ENCODE measurements at regions not wholly inside any gene's neighbourhood (a gene's known extent, or its start where the extent isn't known, plus 50 kb on each side); places are given as distances from the start of the nearest gene placed in this dataset.

DNA sequence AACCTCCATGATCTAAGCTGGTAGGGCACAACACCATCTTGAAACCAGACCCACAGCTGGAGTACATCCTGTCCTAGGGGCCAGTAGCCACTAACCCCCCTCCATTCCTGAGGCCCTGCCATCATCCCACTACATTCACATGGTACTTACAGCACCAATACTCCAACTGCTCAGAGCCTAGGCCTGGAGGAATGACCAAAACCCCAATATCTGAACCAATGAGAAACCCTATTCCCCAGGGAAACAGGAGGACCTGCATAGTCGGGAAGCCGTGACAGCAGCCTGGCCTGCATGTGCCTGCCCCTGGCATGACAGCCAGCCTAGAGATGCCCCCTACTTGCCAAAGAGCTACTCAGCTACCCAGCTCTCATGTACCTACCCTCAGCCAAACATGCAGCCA is 65.4 kb upstream of the DMRT1 start:
- DNase-seq: no peak

DNA sequence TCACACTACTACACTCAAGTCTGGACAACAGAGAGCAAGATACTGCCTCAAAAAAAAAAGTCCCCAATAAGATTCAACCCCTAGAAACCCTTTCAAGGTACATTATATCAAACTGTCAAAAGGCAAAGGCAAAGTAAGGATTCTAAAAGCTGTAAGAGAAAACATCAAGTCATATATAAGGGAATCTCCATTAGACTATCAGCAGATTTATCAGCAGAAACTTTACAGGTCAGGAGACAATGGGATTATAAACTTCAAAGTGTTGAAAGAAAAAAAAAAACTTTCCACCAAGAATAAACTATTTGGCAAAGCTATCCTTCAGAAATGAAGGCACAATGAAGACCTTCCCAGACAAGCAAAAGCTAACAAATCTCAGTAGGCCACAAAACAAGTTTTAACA is 63.5 kb upstream of the DMRT1 start:
- no peak for DNase-seq

DNA sequence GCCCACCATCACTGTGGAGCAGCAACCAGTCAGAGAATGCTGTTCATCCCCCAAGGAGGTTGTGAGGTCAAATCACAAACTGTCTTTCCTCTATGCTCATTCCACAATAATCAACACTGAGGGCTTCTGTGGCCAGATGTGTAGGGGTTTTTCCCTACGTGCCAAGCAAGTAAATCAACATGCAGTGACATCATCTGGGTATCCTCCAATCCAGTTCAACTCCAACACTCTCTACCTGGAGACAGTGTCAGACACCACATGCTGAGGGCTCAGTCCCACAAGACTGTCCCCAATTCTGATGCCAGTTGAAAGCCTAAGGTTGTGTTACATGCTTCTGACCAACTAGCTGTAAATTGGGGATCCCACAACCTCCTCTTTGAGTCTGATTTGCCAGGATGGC is 57.3 kb upstream of the DMRT1 start:
- no peak for DNase-seq

DNA sequence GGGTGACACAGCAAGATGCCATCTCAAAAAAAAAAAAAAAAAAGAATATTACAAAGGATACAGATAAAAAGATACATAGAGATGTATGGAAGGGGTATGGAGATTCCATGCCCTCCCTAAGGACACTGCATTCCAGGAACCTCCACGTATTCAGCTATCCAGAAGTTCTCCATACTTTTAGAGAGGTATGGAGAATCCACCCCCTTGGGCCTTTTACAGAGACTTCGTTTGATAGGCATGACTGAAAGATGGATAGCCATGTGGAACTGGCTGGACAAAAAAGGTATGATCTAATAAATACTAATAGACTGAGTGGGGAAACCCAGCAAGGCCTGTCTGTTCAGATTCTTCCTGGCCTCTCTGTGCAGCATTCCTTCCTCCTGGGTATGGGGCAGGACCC is 56.6 kb upstream of the DMRT1 start:
- no peak for DNase-seq

DNA sequence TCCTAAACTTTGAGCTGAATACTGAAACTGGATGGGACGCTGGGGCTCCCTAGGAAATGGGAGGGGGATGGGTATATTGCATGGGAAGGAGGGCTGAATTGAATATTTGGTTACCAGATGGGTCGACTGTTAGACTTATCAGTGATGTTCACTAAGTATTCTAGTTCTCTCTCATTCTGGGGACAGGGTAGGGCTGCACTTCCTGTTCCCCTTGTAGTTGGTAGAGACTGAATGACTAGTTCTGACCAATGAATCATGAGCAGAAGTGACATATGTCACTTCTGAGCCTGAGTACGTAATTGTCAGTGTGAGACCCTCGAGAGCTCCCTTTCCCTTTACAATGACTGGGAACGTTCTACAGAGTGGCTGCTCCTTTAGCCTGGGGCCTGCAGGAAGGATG is 55.5 kb upstream of the DMRT1 start:
- no peak for DNase-seq

DNA sequence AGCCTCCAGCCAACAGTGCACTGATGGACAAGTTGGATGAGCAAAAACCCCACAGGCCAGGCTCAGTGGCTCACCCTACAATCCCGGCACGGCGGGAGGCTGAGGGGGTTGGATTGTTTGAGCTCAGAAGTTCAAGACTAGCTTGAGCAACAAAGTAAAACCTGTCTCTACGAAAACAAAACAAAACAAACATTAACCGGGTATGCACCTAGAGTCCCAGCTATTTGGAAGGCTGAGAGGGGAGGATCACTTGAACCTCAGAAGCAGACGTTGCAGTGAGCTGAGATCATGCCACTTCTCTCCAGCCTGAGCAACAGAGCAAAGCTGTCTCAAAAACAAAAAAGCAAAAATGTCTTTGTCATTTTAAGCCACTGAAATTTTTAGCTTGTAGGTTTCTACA is 55.1 kb upstream of the DMRT1 start:
- no peak for DNase-seq

DNA sequence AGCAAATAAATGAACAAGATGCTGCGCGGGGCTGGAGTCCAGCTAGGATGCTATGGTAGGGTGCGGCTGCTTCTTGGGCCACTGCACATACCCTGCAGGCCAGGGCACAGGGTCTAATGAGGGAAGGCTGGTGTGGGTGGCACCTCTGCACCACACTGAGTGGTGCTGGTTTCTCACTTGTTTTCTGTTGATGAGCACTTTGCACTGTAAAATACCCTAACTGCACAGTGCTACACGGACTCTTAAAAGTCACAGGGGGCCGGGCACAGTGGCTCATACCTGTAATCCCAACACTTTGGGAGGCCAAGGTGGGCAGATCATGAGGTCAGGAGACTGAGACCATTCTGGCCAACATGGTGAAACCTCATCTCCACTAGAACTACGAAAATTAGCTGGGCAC is 52.7 kb upstream of the DMRT1 start:
- DNase-seq: no peak
